GM19351 (cell line): ENCODE measurements at regions not wholly inside any gene's neighbourhood (a gene's known extent, or its start where the extent isn't known, plus 50 kb on each side); places are given as distances from the start of the nearest gene placed in this dataset.
"Not testable (repeated sequence)": the region's sequence is repeated elsewhere in the genome, so short reads cannot be mapped to it uniquely, and the experiment has no call there.

Experiments
- ATAC-seq: cut with Tn5 transposase; IDR thresholded peaks from one replicate; pipeline ENCODE4 v1.9.1; 2021; ENCODE audit warnings: mild to moderate bottlenecking, moderate library complexity; ENCODE audit not compliant: unreplicated experiment

DNA sequence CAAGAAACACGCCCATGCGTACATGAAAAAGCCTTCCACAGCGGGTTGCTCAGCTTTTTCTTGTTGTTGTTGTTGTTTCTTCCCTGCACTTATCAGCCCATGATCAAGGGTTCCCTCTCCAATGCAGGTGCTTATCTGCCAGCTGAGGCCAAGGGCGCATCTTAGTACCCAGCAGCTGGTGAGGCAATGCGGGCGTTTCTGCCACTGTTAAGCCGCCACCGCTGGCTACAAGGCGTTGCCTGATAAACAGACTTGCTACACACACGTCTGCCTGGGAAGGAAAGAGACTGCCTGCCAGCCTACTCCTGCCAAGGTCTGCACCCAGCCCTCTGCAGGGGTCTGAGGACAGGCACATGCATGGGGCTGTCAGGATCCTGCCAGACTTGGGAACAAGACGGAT, 345.9 kb downstream of the BCL11B start:
- no peak for ATAC-seq

DNA sequence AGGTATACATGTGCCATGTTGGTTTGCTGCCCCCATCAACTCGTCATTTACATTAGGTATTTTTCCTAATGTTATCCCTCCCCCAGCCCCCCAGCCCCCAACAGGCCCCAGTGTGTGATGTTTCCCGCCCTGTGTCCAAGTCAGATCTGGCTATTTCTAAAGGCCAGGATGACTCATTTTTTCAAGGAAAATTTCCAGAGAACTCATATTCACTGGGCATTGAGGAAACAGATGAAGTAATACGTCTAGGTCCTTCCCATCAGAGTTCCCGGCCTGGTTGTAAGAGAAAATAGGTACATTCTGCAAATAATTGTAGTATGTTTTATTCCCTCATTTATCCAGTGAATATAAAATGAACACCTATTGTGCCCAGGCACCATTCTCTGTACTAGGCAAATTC, 345.2 kb downstream of the BCL11B start:
- ATAC-seq = no peak

DNA sequence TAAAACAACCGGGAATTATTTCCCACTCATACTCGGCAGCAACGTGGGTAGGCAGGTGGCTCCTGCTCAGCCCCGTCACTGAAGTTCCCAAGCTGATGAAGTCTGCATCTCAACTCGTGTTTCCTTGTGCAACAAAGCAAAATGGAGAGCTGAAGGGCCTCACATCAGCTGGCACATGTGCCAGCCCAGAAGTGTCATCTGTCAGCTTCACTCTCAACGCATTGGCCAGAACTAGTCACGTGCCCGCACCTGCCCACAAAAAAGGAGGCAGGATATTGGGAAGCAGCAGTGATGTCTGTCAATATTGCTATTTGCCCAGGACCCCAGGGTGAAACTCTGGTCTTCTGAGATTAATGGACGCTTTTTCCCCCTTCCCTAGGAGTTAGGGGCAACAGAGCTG, 344.0 kb downstream of the BCL11B start:
- ATAC-seq = no peak

DNA sequence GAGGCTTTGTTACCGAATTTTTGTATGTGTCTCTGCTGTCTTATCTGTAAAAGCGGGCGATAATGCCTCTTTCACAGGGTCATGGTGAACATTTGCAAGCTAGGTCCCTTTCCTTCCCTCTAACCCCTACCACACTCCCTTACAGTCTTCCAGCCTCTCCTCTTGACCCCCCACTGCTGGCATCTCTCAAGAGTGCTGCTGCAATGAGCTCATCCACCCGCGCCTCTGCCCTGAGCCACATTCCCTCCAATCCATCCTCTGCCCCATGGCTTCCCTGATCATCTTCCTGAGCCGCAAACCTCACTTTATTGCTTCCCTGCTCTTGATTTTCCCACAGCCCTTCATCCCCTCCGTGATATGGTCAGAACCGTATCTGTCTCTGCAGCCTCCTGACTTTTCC, 343.6 kb downstream of the BCL11B start:
- no peak for ATAC-seq

DNA sequence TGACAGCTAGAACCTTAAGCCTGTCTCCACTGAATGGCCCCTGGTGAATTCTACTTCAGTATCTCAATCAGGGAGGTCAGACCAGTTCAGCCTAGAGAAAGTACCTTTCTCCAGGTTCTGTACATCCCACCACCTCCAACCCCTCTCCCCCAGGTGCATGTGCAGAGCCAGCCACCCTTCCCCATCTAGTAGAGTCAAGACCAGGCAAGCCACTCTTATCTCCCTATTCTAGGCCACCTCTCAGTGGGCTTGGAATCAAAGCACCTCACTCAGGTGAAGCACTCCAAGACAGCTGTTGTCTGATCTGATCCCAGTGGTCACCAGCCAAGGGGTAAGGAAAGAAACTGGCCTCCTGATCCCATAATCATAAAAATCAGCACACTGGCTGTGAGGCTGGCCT, 340.9 kb downstream of the BCL11B start:
- no peak for ATAC-seq

DNA sequence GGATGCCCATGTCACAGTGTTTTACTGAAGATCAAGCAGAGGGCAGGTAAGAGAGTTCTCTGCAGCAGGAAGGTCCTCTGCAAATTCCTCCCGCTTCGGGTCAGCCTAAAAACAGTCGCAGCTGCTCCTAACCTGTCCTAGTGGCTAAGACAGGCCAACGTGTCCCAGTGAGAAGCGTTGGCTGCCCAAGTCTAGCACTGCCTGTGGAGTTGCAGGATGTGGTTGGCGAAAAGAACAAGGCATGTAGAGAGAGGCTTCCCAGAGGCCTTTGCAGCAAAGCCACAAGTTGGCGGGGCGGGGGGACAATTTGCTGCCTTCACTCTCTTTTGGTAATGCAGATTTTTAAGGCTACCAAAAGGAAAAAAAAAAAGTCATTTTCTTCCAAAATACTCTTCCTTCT, 340.1 kb downstream of the BCL11B start:
- no peak for ATAC-seq

DNA sequence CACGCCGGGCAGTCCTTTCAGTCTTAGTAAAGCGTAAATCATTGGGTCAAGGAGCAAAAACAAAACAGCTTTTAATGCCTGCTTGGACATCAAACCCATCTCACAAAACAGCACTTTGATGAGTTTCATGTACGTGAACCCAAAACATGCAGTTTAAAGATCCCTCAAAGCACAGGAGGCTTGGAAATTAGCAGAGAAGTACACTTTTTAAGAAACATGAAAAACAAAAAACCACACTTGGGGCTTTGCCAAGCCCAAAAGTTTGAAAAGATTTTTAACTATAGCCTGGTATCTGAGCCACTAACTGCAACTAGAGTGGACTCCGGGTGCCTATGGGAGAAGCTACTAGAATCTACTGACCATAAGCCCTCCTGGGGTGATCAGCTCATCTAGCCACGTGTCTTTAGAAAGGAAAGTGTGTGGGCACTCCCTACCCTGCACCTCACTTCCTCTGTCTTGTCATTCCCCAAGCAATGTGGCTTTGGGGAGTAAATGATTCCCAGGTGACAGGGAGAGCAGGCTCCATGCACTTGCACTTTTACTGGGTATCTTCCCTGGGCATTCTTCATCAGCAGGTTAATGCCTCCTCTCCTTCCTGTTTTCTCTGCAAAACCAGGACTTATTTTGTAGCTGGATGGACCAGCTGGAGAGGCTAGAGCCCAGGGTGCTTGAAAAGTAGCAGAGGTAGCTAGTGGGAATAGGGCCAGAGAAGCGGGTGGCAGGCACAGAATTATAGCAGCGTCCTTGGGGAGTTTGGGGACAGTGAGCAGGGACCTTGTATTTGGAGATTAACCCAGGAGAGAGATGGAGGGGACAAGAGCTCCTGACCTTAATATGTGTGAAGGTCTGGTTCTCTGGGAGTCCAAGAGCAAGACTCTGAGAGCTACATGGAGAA, 339.3 kb downstream of the BCL11B start:
- ATAC-seq = no peak

DNA sequence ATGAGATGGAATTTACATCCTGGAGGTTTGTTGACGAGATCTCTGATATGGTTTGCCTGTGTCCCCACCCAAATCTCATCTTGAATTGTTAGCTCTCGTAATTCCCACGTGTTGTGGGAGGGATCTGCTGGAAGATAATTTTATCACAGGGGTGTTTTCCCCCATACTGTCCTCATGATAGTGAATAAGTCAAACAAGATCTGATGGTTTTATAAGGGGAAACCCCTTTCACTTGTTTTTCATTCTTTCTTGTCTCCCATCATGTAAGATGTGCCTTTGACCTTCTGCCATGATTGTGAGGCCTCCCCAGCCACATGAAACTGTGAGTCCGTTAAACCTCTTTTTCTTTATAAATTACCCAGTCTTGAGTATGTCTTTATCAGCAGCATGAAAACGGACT, 337.4 kb downstream of the BCL11B start:
- ATAC-seq = not testable (repeated sequence)

DNA sequence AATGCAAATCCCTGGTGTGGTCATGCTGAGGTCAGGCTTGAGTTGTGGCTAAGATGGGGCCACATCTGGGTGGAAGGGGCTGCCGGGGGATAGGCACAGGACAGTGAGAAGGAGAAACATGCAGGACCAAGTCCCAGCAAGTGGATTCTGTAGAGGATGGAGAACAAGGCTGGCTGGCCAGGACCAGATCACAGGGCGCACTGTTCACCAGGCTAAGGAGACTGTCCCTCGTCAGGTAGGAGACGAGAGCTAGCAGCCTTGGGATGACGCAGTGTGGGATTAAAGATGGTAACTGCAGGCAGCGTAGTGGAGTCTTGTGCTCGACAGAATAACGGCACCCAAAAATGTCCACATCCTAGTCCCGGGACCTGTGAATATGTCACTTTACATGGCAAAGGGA, 336.1 kb downstream of the BCL11B start:
- no peak for ATAC-seq

DNA sequence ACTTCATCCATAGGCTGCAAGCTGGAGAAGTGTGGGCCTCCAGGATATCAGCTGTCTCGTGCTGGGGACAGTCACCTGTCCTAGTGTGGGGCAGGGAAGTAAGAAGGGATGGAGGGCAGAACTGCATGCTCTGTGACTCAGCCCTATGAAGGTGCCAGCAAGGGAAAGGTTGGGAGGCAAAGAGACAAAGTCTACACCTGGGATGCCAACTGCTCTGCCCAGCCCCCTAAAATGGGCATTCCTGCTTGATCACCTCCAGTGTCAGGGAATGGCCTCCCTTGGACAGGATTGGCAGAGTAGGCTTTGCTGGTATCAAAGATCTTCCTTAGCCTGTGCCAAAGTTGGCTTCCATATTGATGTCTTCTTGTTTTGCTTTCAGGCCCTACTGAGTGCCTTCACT, 335.0 kb downstream of the BCL11B start:
- no peak for ATAC-seq

DNA sequence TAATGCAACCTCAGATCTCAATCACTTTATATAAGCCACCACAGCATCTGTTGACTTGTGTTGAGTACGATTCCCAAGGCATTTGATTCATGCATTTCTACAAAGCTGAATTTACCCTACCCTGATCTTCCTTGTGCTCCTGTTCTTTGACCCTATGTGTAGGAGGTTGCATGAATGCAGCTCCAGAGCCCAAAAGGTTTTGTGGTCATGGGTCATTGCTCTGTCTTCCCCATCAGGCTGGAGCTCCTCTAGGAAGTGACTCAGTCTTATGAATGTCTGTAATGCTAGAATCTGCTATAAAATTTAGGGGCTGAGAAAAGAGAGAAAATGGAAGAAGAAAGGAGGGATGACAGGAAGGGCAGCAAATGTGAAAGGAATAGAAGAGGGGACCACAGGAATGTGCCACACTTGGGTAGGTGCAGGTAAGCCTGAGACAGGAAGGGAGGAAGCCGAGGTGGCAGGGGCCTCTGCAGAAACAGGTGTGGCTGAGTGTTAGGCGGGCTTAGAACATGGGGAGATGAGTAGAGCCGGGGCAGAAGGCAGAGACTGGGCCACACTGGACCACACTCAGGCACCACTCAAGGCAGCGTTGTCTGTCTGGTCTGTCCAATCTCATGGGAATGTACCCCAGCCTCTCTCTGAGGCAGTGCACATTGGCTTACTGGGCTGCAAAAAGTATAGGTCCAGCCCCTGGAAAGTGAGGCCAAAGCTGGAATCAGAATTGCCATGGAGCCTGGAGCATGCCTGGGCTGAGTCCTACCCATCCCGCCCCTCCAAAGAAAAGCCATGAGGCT, 334.1 kb downstream of the BCL11B start:
- no peak for ATAC-seq

DNA sequence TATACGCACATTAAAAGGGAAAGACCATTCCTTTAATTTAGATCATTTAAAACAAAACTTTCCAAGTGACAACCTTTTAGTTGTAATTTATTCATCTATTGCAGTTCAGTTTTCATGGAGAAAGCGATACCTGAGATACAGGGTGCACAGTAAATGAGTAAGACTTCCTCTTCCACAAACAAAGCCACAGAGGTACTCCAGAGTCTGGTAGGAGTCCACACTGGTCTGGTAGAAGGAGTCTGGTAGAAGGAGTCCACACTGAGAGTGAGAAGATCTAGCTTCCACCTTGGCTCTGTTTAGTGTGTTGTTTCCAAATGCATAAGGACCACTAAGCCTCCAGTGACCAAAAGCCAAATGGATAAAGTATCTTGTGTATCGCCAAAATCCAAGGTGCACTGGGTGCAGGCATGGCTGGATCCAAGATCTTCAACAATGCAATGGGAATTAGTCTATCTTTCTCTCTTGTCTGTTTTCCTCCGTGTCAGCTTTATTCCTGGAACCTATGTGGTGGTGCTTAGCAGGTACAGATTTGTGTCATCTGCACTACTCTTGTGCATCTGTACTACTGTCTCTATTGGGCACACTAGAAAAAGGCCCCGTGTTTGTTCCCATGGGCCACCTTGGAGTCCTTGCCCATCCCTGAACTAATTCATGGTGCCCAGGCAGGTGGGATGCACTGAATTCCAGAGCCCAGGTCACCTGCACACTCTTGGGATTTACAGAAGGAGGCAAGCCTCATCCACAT, 331.1 kb downstream of the BCL11B start:
- ATAC-seq = no peak

DNA sequence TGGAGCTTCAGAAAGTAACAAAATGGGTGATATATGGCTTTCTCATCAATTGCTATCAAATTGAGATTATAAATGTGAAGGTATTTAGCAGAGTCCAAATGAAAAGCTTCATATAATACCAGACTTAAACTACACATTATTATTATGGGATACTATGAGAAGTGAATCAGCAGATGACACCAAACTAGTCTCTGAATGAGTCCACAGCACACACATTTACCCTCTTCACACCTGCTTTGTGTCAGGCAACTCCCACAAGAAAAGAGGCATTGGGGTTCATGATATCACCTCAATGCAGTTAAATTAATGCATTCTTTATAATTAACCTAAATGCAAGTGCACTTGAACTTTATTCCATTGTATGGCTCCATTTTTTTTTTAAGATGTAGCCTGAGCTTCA, 330.5 kb downstream of the BCL11B start:
- ATAC-seq = no peak

DNA sequence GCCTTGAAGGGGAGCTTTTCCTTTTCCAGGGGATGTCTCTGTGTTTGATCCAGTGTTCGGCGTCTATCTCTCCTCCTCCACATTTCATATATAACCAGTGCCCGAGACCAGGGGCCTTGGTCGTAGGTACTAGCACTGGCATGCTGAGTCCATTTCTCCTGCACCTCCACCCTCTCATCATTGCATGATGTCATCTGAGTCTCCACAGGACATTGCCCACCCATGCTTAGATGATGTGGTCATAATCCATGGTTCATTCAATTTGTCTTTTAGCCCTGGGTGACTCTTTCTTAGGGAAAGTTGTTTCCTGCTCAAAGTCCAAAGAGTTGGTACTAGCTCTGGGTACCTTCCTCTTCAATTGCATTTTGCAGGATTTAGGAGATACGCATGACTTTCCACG, 328.1 kb downstream of the BCL11B start:
- ATAC-seq = no peak

DNA sequence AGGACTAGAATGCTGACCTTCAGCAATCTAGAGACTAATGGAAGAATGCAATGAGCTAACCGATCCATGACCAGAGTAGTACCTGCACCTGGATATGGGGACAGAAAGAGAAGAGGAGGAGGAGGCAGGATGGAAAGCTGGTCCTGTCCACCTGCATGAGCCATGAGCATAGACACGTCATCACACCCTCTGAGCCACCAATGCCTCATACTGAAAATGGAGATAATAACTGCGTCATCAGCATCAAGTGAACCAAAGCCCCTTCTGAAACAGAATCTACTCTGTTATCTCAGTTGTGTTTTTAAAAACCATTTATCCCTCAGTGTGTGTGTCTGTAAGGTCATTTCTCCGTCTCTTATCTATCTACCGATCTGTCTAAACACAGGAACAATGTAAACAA, 327.0 kb downstream of the BCL11B start:
- no peak for ATAC-seq

DNA sequence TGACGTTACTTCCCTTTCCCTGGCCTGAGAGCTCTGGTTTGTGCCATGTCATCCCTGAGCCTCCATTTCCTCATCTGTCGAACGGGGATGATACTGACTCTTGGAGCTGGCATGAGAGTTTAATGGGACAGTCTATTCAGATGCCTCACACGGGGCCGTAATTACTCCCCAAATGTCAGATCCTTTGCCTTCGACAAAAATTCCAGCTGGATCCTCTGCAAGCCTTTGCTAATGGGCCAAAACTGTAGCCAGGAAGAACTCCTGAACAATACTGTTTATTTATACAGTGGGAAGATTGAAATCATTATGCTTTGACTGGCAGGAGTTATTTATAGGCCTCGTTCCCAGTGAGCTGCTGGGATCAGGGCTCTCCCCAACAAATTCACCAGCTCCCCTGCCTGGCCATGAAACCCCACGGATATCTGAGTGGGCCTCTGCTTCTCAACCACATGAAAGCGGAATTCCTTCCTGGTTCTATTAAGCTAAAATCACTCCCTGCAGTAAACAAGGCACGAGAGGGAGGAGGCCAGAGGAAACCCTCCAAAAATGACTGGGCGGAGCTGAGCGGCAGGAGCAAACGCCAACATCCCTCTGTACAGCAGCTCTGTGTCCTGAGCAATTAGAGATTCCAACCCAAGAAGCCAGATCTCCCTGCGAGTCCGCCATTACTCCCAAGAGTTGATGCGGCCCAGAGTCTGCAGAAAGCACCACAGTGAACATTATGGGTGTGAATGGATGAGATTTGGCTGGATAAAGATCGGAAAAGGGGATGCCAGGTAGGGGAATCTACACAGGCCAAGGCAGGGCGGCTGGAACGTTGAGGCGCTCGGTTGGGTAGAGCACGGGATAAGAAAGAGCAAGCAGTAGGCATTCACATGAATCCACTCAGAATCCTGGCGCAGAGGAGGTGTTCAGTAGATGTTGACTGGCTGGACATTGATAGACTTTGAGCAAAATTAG, 326.1 kb downstream of the BCL11B start:
- no peak for ATAC-seq

DNA sequence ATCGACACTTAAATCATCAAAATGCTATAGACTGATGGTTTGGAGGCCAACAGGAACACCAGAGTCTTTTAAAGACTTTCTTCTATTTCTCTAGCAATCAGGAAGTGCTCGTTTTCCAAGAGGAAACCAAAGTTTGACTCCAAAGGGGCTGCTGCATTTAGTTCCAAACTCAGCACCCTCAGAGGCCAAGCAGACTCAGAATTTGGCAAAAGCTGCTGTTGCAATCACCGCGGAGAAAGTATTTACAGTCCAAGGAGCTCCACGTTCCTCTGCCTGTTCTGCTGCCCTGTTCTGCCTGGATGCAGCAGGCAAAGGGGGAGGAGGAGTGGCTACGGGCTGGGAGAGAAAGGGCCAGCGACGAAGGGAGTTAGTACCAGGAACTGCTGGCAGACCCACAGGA, 325.1 kb downstream of the BCL11B start:
- ATAC-seq = no peak

DNA sequence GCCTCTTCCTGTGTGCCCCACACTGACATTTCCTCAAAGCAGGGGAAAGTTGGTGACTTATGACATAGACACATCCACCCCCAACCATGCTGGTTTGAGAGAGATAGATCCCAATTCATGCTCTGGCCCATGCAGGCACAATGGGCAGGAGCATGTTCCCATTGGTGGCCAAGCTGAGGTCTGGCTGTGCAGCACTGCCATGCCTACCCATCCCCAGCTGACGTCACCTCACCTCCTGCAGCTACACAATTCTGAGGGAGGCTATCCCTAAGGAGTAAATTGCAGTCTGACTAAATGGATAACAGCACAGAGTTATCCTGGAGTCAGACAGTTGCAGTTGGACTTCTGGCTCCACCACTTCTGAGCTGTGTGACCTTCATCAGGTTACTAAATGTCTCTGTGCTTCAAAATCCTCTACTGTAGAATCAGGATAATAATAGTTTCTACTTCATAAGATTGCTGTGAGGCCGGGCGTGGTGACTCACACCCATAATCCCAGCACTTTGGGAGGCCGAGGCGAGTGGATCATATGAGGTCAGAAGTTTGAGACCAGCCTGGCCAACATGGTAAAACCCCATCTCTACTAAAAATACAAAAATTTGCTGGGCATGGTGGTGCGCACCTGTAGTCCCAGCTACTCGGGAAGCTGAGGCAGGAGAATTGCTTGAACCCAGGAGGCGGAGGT, 323.9 kb downstream of the BCL11B start:
- ATAC-seq = no peak

DNA sequence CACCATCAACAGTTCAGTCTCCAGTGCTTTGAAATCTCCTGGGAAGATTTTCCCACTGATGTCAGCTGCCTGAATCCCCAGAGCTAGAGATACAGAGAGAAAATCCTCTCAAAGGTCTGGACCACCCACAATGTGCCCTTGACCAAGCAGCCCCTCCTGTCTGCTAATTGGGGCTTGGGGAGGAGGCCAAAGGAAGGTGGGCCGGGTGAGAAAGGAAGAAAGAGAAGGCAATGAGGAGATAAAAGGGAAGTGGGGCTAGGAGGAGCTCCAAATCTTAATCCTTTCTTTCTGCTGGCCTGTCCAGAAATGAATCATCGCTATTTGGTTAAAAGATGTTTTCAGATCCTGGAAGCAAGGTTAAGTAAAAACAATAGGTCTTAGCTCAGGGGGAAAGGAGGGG, 322.9 kb downstream of the BCL11B start:
- no peak for ATAC-seq
